ENCODE measurements at regions not wholly inside any gene's neighbourhood (a gene's known extent, or its start where the extent isn't known, plus 50 kb on each side); places are given as distances from the start of the nearest gene placed in this dataset.

DNA sequence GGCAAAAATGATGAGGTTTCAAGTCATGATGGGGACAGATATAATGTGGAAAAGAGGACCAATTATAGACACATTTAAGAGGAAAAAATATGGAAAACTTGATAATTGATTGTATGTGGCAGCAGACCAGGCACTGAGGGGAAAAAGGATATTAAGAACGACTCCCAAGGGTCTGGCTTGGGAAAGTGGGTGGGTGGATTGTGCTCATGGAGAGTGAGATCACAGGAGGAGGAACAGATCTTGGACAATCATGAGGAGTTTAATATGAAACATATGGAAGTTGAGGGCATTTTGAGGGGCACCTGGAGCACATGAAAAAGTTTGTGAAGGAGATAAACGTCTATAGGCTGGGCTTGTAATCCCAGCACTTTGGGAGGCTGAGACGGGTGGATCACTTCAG is 454.3 kb upstream of the KLF4 start:
- DNase-seq: no peak
- Histone ChIP-seq H3K27ac (no peak overlapping the region), H3K9me3 (no peaks in the 10 kb centered on the region), H3K4me3 (no peak overlapping the region), H3K4me1 (no peaks in the 10 kb centered on the region), H3K27me3 (no peaks in the 10 kb centered on the region), H3K36me3 (no peaks in the 10 kb centered on the region)
- intact Hi-C loops (cut with DNase I): no loop called here
- WGBS, 2 donors: 64 to 70% methylated on average over 3 of the region's 3 CpGs
- TF ChIP-seq, protein P1, sequence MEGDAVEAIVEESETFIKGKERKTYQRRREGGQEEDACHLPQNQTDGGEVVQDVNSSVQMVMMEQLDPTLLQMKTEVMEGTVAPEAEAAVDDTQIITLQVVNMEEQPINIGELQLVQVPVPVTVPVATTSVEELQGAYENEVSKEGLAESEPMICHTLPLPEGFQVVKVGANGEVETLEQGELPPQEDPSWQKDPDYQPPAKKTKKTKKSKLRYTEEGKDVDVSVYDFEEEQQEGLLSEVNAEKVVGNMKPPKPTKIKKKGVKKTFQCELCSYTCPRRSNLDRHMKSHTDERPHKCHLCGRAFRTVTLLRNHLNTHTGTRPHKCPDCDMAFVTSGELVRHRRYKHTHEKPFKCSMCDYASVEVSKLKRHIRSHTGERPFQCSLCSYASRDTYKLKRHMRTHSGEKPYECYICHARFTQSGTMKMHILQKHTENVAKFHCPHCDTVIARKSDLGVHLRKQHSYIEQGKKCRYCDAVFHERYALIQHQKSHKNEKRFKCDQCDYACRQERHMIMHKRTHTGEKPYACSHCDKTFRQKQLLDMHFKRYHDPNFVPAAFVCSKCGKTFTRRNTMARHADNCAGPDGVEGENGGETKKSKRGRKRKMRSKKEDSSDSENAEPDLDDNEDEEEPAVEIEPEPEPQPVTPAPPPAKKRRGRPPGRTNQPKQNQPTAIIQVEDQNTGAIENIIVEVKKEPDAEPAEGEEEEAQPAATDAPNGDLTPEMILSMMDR (IDR thresholded peaks at IDR 0.05): no peak
- TF ChIP-seq POLR2A (IDR thresholded peaks at IDR 0.05): no peak

DNA sequence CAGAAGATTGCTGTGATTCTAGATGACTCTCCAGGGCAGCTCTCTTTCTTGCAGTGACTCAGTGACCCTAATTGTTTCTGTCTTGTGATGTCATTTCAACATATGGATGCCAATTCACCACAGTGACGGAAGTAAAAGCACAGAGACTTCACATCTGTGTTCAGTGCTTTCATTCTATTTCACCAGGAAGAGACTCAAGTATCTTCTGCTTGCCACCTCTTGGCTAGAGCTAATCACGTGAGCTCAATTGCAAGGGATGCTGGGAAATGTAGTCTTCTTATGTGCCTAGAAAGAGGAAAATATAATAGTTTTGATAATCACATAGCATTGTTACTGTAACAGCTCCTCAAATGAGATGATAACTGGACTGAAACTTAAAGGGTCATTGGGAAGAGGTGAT is 453.3 kb upstream of the KLF4 start:
- no peak for DNase-seq
- Histone ChIP-seq H3K27ac (no peak overlapping the region), H3K9me3 (no peaks in the 10 kb centered on the region), H3K27me3 (no peaks in the 10 kb centered on the region), H3K36me3 (no peaks in the 10 kb centered on the region), H3K4me1 (no peaks in the 10 kb centered on the region), H3K4me3 (no peak overlapping the region)
- WGBS, 2 donors: 62 to 87% methylated on average over 2 of the region's 2 CpGs
- TF ChIP-seq, protein P1 (IDR thresholded peaks at IDR 0.05): no peak
- no peak for TF ChIP-seq POLR2A (IDR thresholded peaks at IDR 0.05)
- intact Hi-C loops (cut with DNase I): no loop called here

DNA sequence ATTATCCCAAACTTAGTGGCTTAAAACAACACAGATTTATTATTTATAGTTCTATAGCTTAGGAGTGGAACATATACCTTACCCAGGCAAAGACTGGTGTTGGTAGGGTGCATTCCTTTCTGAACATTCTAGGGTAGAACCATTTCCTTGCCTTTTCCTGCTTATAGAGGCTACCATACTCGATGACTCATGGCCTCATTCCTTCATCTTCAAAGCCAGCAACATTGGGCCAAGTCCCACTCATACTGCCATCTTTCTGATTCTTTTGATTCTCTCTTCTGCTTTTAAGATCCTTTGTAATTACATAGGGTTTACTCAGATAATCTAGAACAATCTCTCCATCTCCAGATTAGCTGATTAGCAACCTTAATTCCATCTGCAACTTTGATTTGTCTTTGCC is 452.7 kb upstream of the KLF4 start:
- no peak for DNase-seq
- intact Hi-C loops (cut with DNase I): no loop called here

DNA sequence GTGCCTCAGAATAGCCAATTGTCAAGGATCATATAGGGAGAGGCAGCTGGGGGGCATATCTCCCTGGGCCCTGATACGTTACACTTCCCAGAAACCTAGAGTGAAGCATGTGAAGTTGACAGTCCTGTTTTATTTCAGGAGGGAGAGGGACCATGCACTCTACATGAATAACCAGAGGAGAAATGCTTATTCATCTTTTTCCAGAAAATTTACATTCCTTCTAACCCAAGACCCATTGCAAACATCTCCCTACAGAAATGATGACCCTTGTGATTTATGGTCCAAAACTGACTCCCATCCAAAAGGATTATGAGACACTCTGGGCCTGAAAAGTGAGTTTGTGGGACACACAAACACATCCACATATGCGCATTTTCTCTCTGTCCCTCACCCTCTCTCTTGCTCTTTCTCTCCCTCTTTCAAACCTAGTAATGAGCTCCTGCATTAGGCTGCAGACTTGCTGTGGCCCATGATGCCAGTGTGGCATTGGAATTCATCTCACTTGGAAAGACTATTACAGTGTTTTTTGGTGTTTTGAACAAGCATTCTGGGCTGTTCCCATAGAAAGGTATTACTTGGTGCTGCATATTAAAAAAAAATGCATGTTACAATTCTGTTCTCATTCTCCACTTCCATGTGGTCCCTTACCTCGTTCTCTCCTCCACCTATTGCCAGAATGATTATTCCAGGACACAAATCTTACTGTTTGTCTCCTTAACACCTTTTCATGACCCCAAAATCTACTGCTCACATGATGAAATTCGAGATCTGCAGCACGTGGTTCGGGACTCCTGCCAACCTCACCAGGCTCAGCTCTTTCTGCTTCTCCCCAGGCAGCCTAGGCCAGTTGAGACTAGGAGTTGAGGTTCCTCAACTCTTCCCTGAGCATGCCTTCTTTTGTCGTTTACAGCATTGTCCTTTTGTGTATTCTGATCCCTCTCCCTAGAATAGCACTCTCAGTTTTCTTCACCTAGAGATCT is 451.3 kb upstream of the KLF4 start:
- Histone ChIP-seq H3K4me1 (no peaks in the 10 kb centered on the region), H3K27ac (no peak overlapping the region), H3K9me3 (no peaks in the 10 kb centered on the region), H3K4me3 (no peak overlapping the region), H3K36me3 (no peaks in the 10 kb centered on the region), H3K27me3 (no peaks in the 10 kb centered on the region)
- WGBS, 2 donors: 62 to 68% methylated on average over 7 of the region's 7 CpGs
- no peak for TF ChIP-seq POLR2A (IDR thresholded peaks at IDR 0.05)
- TF ChIP-seq, protein P1 (IDR thresholded peaks at IDR 0.05): no peak
- intact Hi-C loops (cut with DNase I): no loop called here
- no peak for DNase-seq

More for the DNA sequence above, 452.7 kb upstream of the KLF4 start:
- Histone ChIP-seq H3K27me3 (no peaks in the 10 kb centered on the region), H3K9me3 (no peaks in the 10 kb centered on the region), H3K4me1 (no peaks in the 10 kb centered on the region), H3K36me3 (no peaks in the 10 kb centered on the region), H3K4me3 (no peak overlapping the region), H3K27ac (no peak overlapping the region)
- TF ChIP-seq, protein P1 (IDR thresholded peaks at IDR 0.05): no peak
- no peak for TF ChIP-seq POLR2A (IDR thresholded peaks at IDR 0.05)
- WGBS, 2 donors: 50 to 66% methylated on average over 1 of the region's 1 CpG

DNA sequence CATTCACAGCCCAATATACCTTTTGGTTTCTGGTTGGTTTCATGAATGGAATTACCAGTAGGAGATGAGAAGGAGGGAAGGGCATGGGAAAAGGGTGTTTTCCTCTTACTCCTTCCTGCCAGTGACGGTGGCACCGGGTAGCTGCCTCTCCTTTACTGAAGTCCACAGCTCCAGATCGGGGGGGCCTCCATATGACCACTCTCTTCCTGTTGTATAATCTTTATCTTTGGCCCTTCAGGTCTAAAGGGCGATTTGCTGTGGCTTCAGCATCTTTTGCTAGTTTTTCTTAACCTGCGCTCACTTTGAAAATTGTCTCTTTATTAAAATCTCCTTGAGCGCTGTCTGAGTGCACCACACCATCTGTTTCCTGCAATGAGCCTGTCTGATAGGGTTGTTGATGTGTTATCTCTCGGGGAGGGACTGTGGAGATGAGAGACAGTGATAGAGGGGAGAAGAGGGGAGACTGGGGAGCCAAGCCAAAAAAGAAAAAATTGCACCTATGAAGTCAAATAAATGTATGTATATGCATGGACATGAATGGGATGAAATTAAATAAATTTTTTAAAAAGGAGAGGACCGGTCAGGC is 449.3 kb upstream of the KLF4 start:
- Histone ChIP-seq H3K27me3 (no peaks in the 10 kb centered on the region), H3K4me1 (no peaks in the 10 kb centered on the region), H3K27ac (no peak overlapping the region), H3K36me3 (no peaks in the 10 kb centered on the region), H3K4me3 (no peak overlapping the region), H3K9me3 (no peaks in the 10 kb centered on the region)
- intact Hi-C loops (cut with DNase I): no loop called here
- DNase-seq: no peak
- TF ChIP-seq, protein P1 (IDR thresholded peaks at IDR 0.05): no peak
- WGBS, 2 donors: 68 to 78% methylated on average over 8 of the region's 8 CpGs
